Transverse colon (tissue), 4 donors: ENCODE measurements at regions not wholly inside any gene's neighbourhood (a gene's known extent, or its start where the extent isn't known, plus 50 kb on each side); places are given as distances from the start of the nearest gene placed in this dataset.

ENCODE experiments used
- DNase-seq: peaks from one replicate; pipeline ENCODE4 v3.0.0-alpha.2; 2019
- H3K27ac ChIP-seq, 4 donors: fragments of 200-600 bp; sonication (generic); 2 replicates each; pipeline ENCODE4 v1.5.1; 2016 to 2018; ENCODE audit warnings: inconsistent platforms in 4 of 4
- H3K27me3 ChIP-seq: fragments of 200-600 bp; sonication (generic); 2 replicates; pipeline ENCODE4 v1.5.1; 2017; ENCODE audit warnings: inconsistent platforms
- H3K36me3 ChIP-seq, 4 donors: fragments of 200-600 bp; sonication (generic); 2 replicates each; pipeline ENCODE4 v1.5.1; 2017 to 2019; ENCODE audit warnings: inconsistent platforms in 4 of 4
- H3K4me1 ChIP-seq, 4 donors: fragments of 200-600 bp; sonication (generic); 2 replicates each; pipeline ENCODE4 v1.5.1; 2017 to 2020; ENCODE audit warnings: inconsistent platforms in 4 of 4
- H3K4me3 ChIP-seq, 4 donors: fragments of 200-600 bp; sonication (generic); 1 replicate in 1 of 4; 2 replicates in 3 of 4; pipeline versions ENCODE4 v1.5.1 to v1.6.1; 2017 to 2019; ENCODE audit warnings: inconsistent platforms in 4 of 4
- H3K9me3 ChIP-seq, 2 donors: fragments of 200-600 bp; sonication (generic); 2 replicates each; pipeline ENCODE4 v1.5.1; 2017 to 2019; ENCODE audit warnings: inconsistent platforms in 2 of 2
- CTCF ChIP-seq, 5 experiments: fragments of 200-600 bp in 3 of 5; fragments of 450-650 bp in 2 of 5; sonication (generic) in 3 of 5; IDR thresholded peaks; 1 replicate in 2 of 5; 2 replicates in 3 of 5; pipeline ENCODE4 v1.5.1; 2016 to 2017; ENCODE audit warnings: antibody characterized with exemption in 5 of 5, inconsistent platforms in 3 of 5, mild to moderate bottlenecking in 2 of 5, moderate library complexity in 1 of 5
- EP300 ChIP-seq: sonication (generic); formaldehyde crosslinking; IDR thresholded peaks from one replicate; pipeline ENCODE4 v1.6.1; 2017; ENCODE audit warnings: antibody characterized with exemption, low read depth
- POLR2A ChIP-seq: fragments of 450-650 bp; IDR thresholded peaks from one replicate; pipeline ENCODE4 v1.6.1; 2016; ENCODE audit warnings: antibody characterized with exemption, mild to moderate bottlenecking, moderate library complexity
- POLR2AphosphoS5 ChIP-seq, 3 donors: sonication (generic); formaldehyde crosslinking; IDR thresholded peaks; one replicate each; pipeline ENCODE4 v1.6.1; 2016; ENCODE audit warnings: antibody characterized with exemption in 3 of 3
- WGBS, 2 donors: methylation state at CpG; one replicate each; pipeline ENCODE4 v1.1.5; 2018; ENCODE audit warnings: low coverage in 1 of 2; 5-methylcytosine and 5-hydroxymethylcytosine counted together
- in situ Hi-C, 4 donors: fragments of 200-750 bp; cut with MboI; loops; one replicate each; pipeline versions ENCODE4 v1.15.0 to v1.15.1; 2017; ENCODE audit warnings: low sequenced_read_pairs in 3 of 4, low pct_ligation_motif_present in 1 of 4, low pct_unique_long_range_greater_than_20kb in 1 of 4
- intact Hi-C: fragments of 100-400 bp; cut with DNase I; formaldehyde crosslinking; loops from one replicate; pipeline ENCODE4 v1.15.1; 2023; ENCODE audit warnings: low total_unique reads

GRCh38 chr2:217301142-217301925 is 441.5 kb upstream of the TNP1 start:
- WGBS, 2 donors: 77% methylated on average over 4 of the region's 4 CpGs; no CpG with 5 or more reads in 1 of the 2 donors
- H3K27ac ChIP-seq: no peak overlapping the region

GRCh38 chr2:217299590-217299989 is 439.7 kb upstream of the TNP1 start:
- no peak overlapping the region for H3K4me3 ChIP-seq
- H3K4me1 ChIP-seq: peaks cover 0 to under 1% (median 0%) of the 10 kb centered on the region in 4 donors
- intact Hi-C loops (no loop called here), in situ Hi-C loops (no loop called here)
- no peaks in the 10 kb centered on the region for H3K27me3 ChIP-seq
- WGBS, 2 donors: 71 to 89% methylated on average over 1 of the region's 1 CpG
- H3K9me3 ChIP-seq: peaks cover 0 to 6% of the 10 kb centered on the region in 2 donors
- H3K36me3 ChIP-seq: no peaks in the 10 kb centered on the region
- no peak for TF ChIP-seq POLR2AphosphoS5 (IDR thresholded peaks at IDR 0.05)
- no peak for TF ChIP-seq EP300
- no peak for TF ChIP-seq CTCF (IDR thresholded peaks at IDR 0.05)
- no peak for TF ChIP-seq POLR2A
- no peak for DNase-seq
- H3K27ac ChIP-seq: no peak overlapping the region

More at GRCh38 chr2:217301142-217301925, 441.5 kb upstream of the TNP1 start:
- in situ Hi-C loops: no loop called here
- TF ChIP-seq EP300: no peak
- TF ChIP-seq POLR2AphosphoS5 (IDR thresholded peaks at IDR 0.05): no peak
- TF ChIP-seq POLR2A: no peak
- TF ChIP-seq CTCF (IDR thresholded peaks at IDR 0.05): no peak
- Histone ChIP-seq H3K4me1 (no peaks in the 10 kb centered on the region), H3K36me3 (no peaks in the 10 kb centered on the region), H3K27me3 (no peaks in the 10 kb centered on the region), H3K9me3 (peaks cover 0 to 6% of the 10 kb centered on the region in 2 donors), H3K4me3 (no peak overlapping the region)
- intact Hi-C loops: no loop called here
- no peak for DNase-seq

- WGBS, 2 donors: 86 to 92% methylated on average over 2 of the region's 2 CpGs
- no peak for TF ChIP-seq POLR2AphosphoS5 (IDR thresholded peaks at IDR 0.05)
- no peak for TF ChIP-seq CTCF (IDR thresholded peaks at IDR 0.05)
- no peaks in the 10 kb centered on the region for H3K36me3 ChIP-seq
- H3K27me3 ChIP-seq: no peaks in the 10 kb centered on the region
- no peak overlapping the region for H3K4me3 ChIP-seq
- in situ Hi-C loops (no loop called here), intact Hi-C loops (no loop called here)
- H3K4me1 ChIP-seq: peaks cover 0 to 17% (median 0%) of the 10 kb centered on the region in 4 donors
- H3K9me3 ChIP-seq: peaks cover 0 to 6% of the 10 kb centered on the region in 2 donors
- DNase-seq: no peak
- no peak overlapping the region for H3K27ac ChIP-seq
These were observed 437.2 kb upstream of the TNP1 start for GRCh38 chr2:217297096-217297495.

- Histone ChIP-seq H3K4me3 (no peak overlapping the region), H3K36me3 (no peaks in the 10 kb centered on the region), H3K27ac (no peak overlapping the region), H3K27me3 (no peaks in the 10 kb centered on the region), H3K9me3 (peaks cover 0 to 6% of the 10 kb centered on the region in 2 donors), H3K4me1 (peaks cover 0 to 17% (median 0%) of the 10 kb centered on the region in 4 donors)
- intact Hi-C loops: no loop called here
- in situ Hi-C loops: no loop called here
- TF ChIP-seq POLR2A (no peak), CTCF (IDR thresholded peaks at IDR 0.05) (no peak), POLR2AphosphoS5 (IDR thresholded peaks at IDR 0.05) (no peak), EP300 (no peak)
- WGBS, 2 donors: 73 to 87% methylated on average over 4 of the region's 4 CpGs
- no peak for DNase-seq
These were observed 435.0 kb upstream of the TNP1 start for GRCh38 chr2:217294818-217295217.
